RPMI8226 (cell line): ENCODE measurements at regions not wholly inside any gene's neighbourhood (a gene's known extent, or its start where the extent isn't known, plus 50 kb on each side); places are given as distances from the start of the nearest gene placed in this dataset.

ENCODE experiments used
- DNase-seq: peaks from one replicate; pipeline ENCODE4 v3.0.0-alpha.2; 2015

GRCh38 chr22:47398491-47398890 is 636.0 kb downstream of the TBC1D22A start:
- no peak for DNase-seq

- no peak for DNase-seq
These were observed 635.2 kb downstream of the TBC1D22A start for GRCh38 chr22:47397673-47398072.

GRCh38 chr22:47396515-47396914 is 634.1 kb downstream of the TBC1D22A start:
- no peak for DNase-seq

- DNase-seq: no peak
These were observed 633.7 kb downstream of the TBC1D22A start for GRCh38 chr22:47396105-47396504.

GRCh38 chr22:47395481-47395880 is 633.0 kb downstream of the TBC1D22A start:
- DNase-seq: no peak

- DNase-seq: no peak
These were observed 632.3 kb downstream of the TBC1D22A start for GRCh38 chr22:47394504-47395440.

GRCh38 chr22:47393191-47393590 is 630.7 kb downstream of the TBC1D22A start:
- DNase-seq: no peak

GRCh38 chr22:47392729-47393128 is 630.3 kb downstream of the TBC1D22A start:
- DNase-seq: no peak

GRCh38 chr22:47392054-47392347 is 629.6 kb downstream of the TBC1D22A start:
- no peak for DNase-seq

- DNase-seq: no peak
These were observed 629.0 kb downstream of the TBC1D22A start for GRCh38 chr22:47391169-47392053.

GRCh38 chr22:47390026-47390970 is 627.8 kb downstream of the TBC1D22A start:
- DNase-seq: no peak

- DNase-seq: no peak
These were observed 626.8 kb downstream of the TBC1D22A start for GRCh38 chr22:47389201-47389600.

GRCh38 chr22:47388778-47389177 is 626.3 kb downstream of the TBC1D22A start:
- no peak for DNase-seq

- no peak for DNase-seq
These were observed 625.9 kb downstream of the TBC1D22A start for GRCh38 chr22:47388331-47388730.

- no peak for DNase-seq
These were observed 624.5 kb downstream of the TBC1D22A start for GRCh38 chr22:47386812-47387510.

- no peak for DNase-seq
These were observed 622.5 kb downstream of the TBC1D22A start for GRCh38 chr22:47384977-47385376.

GRCh38 chr22:47382164-47382890 is 619.9 kb downstream of the TBC1D22A start:
- DNase-seq: no peak

- no peak for DNase-seq
These were observed 618.8 kb downstream of the TBC1D22A start for GRCh38 chr22:47381240-47381639.

- DNase-seq: no peak
These were observed 618.2 kb downstream of the TBC1D22A start for GRCh38 chr22:47380692-47381091.

GRCh38 chr22:47379037-47379436 is 616.6 kb downstream of the TBC1D22A start:
- no peak for DNase-seq

- DNase-seq: no peak
These were observed 615.6 kb downstream of the TBC1D22A start for GRCh38 chr22:47377926-47378560.
